GM03348 (cell line): ENCODE measurements at regions not wholly inside any gene's neighbourhood (a gene's known extent, or its start where the extent isn't known, plus 50 kb on each side); places are given as distances from the start of the nearest gene placed in this dataset.
"Not testable (repeated sequence)": the region's sequence is repeated elsewhere in the genome, so short reads cannot be mapped to it uniquely, and the experiment has no call there.

Source experiments
- DNase-seq: peaks from one replicate; pipeline ENCODE4 v3.0.0; 2012; ENCODE audit warnings: low spot score

DNA sequence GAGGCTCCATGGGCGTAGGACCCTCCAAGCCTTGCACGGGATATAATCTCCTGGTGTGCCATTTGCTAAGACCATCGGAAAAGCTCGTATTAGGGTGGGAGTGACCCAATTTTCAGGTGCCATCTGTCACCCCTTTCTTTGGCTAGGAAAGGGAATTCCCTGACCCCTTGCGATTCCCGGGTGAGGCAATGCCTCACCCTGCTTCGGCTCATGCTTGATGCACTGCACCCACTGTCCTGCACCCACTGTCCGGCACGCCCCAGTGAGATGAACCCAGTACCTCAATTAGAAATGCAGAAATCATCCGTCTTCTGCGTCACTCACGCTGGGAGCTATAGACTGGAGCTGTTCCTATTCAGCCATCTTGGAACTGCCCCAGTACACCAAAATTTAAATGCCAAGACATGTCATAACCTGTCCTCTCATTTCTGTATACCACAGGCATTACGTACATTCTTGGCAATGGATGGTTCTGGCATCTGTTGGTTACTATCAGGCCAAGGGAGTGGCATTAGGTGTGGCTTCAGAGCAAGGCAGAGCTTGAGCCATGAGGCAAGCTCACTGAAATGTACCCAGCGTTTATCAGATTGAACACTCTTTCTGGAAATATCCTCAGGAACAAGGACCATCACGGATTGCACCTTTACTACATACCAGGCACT is 95.4 kb upstream of the GALNT18 start:
- no peak for DNase-seq

DNA sequence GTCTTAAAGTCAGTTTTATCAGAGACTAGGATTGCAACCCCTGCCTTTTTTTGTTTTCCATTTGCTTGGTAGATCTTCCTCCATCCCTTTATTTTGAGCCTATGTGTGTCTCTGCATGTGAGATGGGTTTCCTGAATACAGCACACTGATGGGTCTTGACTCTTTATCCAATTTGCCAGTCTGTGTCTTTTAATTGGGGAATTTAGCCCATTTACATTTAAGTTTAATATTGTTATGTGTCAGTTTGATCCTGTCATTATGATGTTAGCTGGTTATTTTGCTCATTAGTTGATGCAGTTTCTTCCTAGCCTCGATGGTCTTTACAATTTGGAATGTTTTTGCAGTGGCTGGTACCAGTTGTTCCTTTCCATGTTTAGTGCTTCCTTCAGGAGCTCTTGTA is 93.3 kb upstream of the GALNT18 start:
- DNase-seq = not testable (repeated sequence)

- DNase-seq = no peak
These were observed 88.8 kb upstream of the GALNT18 start for GRCh38 chr11:11710556-11710955.

DNA sequence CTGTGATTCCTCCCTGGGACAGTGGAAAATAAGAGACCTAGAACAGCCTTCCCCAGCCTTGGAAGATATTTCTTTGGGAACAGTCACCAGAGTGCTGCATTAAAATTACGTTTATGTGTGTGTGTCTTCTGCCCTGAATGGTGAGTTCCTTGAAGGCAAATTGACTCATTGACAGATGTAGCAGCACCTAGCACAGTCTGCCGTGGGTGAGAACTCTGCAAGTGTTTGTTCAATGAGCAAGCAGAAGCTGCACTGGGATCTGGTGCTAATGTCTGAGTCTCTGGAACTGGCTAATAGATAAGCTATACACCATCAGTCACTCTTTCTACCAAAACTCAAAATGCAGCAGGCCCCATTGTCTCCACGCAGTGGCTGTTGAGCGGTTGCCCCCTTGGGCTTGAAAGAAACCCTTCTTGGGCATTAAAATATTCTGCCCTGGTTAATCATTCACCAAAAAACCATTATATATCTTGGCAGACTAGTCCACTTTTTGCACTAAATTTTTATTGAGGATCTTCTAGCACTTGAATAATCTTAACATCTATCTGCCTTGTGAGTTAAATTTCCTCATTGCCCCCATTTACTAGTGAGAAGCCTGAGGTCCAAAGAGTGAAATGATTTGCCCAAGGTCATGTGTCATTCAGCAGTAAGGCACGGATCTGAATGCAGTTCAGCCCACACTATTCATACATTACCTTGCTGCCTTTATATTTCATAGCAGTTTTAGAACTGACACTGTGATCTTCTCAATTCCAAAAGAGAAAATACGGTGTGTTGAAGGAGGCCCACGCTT is 87.8 kb upstream of the GALNT18 start:
- DNase-seq = no peak

- DNase-seq = no peak
These were observed 86.5 kb upstream of the GALNT18 start for GRCh38 chr11:11708256-11708655.

GRCh38 chr11:11706028-11706427 is 84.2 kb upstream of the GALNT18 start:
- no peak for DNase-seq

DNA sequence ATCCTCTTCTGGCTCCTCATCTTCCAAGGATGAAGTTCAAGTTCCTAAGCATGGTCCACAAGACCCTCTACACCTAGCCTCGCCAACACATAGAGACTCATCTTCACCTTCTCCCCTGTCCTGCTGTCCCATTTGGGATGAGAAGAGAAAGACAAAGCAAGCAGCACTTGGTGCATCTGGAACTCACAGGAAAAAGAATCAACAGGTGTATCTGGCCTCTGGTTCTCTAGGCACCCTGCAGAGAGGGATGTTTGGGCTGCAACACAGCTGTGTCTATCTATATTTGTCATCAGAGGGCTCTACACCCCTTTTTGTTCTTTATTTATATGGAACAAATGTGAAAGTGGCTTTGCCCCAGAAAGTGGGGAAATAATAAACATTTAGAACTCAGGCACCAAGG is 82.1 kb upstream of the GALNT18 start:
- DNase-seq = no peak

GRCh38 chr11:11701070-11701469 is 79.3 kb upstream of the GALNT18 start:
- peak; percentile 39 for DNase-seq

- no peak for DNase-seq
These were observed 76.0 kb upstream of the GALNT18 start for GRCh38 chr11:11697796-11698195.

- DNase-seq = no peak
These were observed 69.7 kb upstream of the GALNT18 start for GRCh38 chr11:11691296-11692151.

DNA sequence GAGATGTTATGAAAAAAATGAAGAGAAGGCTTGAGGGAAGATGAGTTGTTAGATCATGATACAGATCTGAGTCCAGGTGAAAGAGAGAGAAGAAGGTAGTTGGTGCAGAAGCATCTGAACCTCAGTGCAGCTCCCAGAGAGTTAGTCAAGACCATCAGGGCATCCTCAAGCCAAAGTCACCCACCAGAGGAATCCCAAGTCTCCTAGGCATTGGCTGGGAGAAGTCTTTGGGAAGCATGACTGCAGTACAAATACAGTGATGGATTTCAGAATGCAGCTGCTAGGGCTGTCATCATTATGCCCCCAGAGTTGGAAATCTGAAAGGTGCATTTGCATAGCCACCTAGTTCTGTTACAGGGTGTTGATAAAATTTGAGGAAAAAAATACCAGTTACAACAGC is 59.7 kb upstream of the GALNT18 start:
- no peak for DNase-seq

DNA sequence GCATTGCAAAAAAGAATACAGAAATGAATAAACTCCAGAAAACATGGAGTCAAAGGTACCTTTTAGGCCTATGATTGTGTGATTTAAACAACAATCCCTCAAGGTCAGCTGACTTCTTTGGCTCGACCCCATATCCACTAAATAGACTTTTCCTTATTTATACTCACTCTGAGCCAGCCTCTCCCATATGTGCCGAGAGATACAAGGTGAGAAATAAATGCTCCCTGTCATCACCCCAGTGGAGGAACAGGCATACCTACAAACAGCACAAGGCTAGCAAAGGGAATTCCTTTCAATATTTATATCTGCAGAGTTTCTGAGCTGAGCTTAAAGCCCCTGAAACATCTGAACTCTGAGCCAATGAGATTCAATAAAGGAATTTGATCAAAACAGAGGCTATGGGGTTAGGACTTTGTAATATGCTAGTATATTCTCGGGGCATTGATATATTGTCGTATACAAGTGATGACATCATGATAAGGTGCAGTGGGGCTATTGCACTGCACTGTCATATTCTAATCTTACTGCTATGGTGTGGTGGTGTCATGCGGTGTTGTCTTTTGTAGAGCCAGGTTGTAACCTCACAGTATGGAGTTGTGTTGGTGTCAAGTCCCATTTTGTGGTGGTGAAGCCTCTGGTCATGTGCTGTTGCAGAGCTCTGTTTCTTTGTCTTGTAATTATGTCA is 56.0 kb upstream of the GALNT18 start:
- no peak for DNase-seq

- DNase-seq = no peak
These were observed 53.9 kb upstream of the GALNT18 start for GRCh38 chr11:11675671-11676181.

DNA sequence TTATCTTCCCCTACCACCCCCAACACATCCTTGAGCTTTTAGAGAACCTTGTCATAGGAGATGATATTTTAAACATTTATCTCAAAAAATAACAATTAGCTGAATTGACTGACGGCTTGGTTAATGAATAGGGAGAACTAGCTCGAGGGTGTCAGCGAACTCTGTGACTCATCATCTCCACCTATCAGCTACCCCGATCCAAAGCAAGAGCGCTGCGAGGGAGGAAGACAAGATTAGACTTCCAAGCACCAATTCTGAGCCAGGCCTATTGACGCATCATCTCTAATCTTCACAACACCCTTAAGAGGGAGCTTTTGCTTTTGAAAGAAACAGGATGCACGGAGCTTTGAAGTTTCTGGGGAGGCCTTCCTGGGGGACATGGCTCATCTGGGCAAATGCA is 51.0 kb upstream of the GALNT18 start:
- no peak for DNase-seq

DNA sequence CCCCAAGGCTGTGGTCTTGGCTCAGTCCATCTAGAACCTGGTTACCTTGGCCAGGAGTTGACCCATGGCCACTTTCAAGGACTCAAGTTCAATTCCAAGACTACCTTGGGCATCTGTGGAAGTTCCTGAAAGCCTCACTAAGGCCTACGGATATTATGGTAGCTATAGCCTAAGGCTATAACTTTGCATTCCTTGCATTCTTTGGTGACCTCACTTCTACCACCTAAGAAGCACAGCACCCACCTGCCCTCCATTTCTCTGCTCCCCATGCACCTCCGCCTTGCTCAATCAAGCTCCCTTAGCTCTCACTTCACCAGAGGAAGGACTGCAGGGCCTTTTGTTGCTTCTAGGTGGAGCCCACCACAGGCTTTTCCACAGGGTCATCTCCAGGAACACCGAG is 50.3 kb upstream of the GALNT18 start:
- no peak for DNase-seq
